HG03342 (cell line): ENCODE measurements at regions not wholly inside any gene's neighbourhood (a gene's known extent, or its start where the extent isn't known, plus 50 kb on each side); places are given as distances from the start of the nearest gene placed in this dataset.
"Not testable (repeated sequence)": the region's sequence is repeated elsewhere in the genome, so short reads cannot be mapped to it uniquely, and the experiment has no call there.

ENCODE experiments used
- ATAC-seq: cut with Tn5 transposase; IDR thresholded peaks from one replicate; pipeline ENCODE4 v1.9.1; 2021; ENCODE audit warnings: mild to moderate bottlenecking, moderate library complexity; ENCODE audit not compliant: unreplicated experiment

- no peak for ATAC-seq
Measured at GRCh38 chr6:144896871-144897270, 611.7 kb downstream of the UTRN start.

GRCh38 chr6:144897441-144897921 is 612.3 kb downstream of the UTRN start:
- no peak for ATAC-seq

- no peak for ATAC-seq
Measured at GRCh38 chr6:144898052-144898689, 613.0 kb downstream of the UTRN start.

GRCh38 chr6:144898741-144899140 is 613.6 kb downstream of the UTRN start:
- ATAC-seq: no peak

- ATAC-seq: no peak
Measured at GRCh38 chr6:144899161-144899560, 614.0 kb downstream of the UTRN start.

GRCh38 chr6:144901412-144901811 is 616.3 kb downstream of the UTRN start:
- ATAC-seq: no peak

GRCh38 chr6:144908004-144908403 is 622.9 kb downstream of the UTRN start:
- ATAC-seq: no peak

GRCh38 chr6:144909753-144910285 is 624.7 kb downstream of the UTRN start:
- no peak for ATAC-seq

GRCh38 chr6:144911322-144911721 is 626.2 kb downstream of the UTRN start:
- no peak for ATAC-seq

GRCh38 chr6:144912474-144912873 is 627.3 kb downstream of the UTRN start:
- no peak for ATAC-seq

- no peak for ATAC-seq
Measured at GRCh38 chr6:144918073-144918472, 632.9 kb downstream of the UTRN start.

GRCh38 chr6:144919560-144919959 is 634.4 kb downstream of the UTRN start:
- ATAC-seq: no peak

GRCh38 chr6:144920391-144920961 is 635.3 kb downstream of the UTRN start:
- no peak for ATAC-seq

- no peak for ATAC-seq
Measured at GRCh38 chr6:144921206-144921975, 636.3 kb downstream of the UTRN start.

GRCh38 chr6:144922120-144922722 is 637.1 kb downstream of the UTRN start:
- ATAC-seq: no peak

GRCh38 chr6:144922771-144923490 is 637.8 kb downstream of the UTRN start:
- not testable (repeated sequence) for ATAC-seq

GRCh38 chr6:144923491-144923787 is 638.3 kb downstream of the UTRN start:
- not testable (repeated sequence) for ATAC-seq

GRCh38 chr6:144928847-144929246 is 643.7 kb downstream of the UTRN start:
- no peak for ATAC-seq

- ATAC-seq: no peak
Measured at GRCh38 chr6:144929262-144929661, 644.1 kb downstream of the UTRN start.

GRCh38 chr6:144931172-144932035 is 646.3 kb downstream of the UTRN start:
- peak; percentile 71 for ATAC-seq
